ENCODE measurements at regions not wholly inside any gene's neighbourhood (a gene's known extent, or its start where the extent isn't known, plus 50 kb on each side); places are given as distances from the start of the nearest gene placed in this dataset.

DNA sequence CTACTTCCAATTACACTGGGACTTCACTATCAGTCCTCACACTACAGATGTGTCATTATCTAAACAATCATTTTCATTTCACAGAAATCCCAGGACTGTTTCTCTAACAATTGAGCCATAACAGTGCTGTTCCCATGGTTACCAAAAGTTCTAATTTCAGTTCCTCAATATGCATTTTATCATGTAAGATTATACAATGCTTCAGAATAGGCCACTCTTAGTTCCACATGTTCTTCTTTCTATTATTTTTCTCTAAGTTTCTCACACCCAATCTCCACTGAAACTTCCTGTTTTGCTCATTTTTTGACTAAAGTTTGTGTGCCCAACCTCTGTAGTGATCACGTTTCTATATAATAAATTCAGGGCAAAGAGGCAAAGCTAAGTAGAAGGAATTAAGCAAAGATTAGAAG is 185.8 kb downstream of the DUSP6 start:
- TF ChIP-seq POLR2A (IDR thresholded peaks at IDR 0.05; ENCODE audit: low read length) (no peak), GATA1 (IDR thresholded peaks at IDR 0.05; ENCODE audit: low read depth, low read length) (no peak)
